ENCODE measurements at regions not wholly inside any gene's neighbourhood (a gene's known extent, or its start where the extent isn't known, plus 50 kb on each side); places are given as distances from the start of the nearest gene placed in this dataset.

DNA sequence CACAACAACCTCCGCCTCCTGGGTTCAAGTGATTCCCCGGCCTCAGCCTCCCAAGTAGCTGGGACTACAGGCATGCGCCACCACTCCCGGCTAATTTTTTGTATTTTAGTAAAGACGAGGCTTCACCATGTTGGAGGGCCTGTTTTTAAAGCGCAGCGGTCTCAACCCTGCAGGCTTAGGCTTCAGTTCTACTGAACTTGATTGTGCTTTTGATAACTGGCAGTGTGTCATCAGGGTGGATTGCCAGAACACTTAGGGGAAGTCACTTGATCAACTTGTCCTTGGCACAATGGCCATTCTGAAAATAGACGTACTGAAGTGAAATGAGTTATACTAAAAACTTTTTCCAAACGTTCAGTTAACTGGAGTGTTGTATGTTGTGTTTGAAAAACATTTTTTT is 472.2 kb downstream of the KLF5 start:
- TF ChIP-seq, protein P1, sequence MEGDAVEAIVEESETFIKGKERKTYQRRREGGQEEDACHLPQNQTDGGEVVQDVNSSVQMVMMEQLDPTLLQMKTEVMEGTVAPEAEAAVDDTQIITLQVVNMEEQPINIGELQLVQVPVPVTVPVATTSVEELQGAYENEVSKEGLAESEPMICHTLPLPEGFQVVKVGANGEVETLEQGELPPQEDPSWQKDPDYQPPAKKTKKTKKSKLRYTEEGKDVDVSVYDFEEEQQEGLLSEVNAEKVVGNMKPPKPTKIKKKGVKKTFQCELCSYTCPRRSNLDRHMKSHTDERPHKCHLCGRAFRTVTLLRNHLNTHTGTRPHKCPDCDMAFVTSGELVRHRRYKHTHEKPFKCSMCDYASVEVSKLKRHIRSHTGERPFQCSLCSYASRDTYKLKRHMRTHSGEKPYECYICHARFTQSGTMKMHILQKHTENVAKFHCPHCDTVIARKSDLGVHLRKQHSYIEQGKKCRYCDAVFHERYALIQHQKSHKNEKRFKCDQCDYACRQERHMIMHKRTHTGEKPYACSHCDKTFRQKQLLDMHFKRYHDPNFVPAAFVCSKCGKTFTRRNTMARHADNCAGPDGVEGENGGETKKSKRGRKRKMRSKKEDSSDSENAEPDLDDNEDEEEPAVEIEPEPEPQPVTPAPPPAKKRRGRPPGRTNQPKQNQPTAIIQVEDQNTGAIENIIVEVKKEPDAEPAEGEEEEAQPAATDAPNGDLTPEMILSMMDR (conservative IDR thresholded peaks at IDR 0.05; ENCODE audit: low read length), result no peak
- TF ChIP-seq EZH2phosphoT487 (IDR thresholded peaks at IDR 0.05; ENCODE audit: borderline replicate concordance, low read depth, low read length), result no peak
